Activated CD8-positive, alpha-beta memory T cell treated with anti-CD3 and anti-CD28 coated beads, Interleukin-2, amount 10 ng/mL, durations not matched to agents 7 days and 5 days (primary cell): ENCODE measurements at regions not wholly inside any gene's neighbourhood (a gene's known extent, or its start where the extent isn't known, plus 50 kb on each side); places are given as distances from the start of the nearest gene placed in this dataset.

ENCODE experiments used
- ATAC-seq: fragments of 150-1000 bp; cut with Tn5 transposase; one replicate; pipeline ENCODE4 v1.10.0; 2021; ENCODE audit warnings: moderate library complexity
- CTCF ChIA-PET: fragments of 350-600 bp; sonication (Branson Sonifier 250); formaldehyde crosslinking; loops from one replicate; lab custom pipeline; 2021; ENCODE audit warnings: antibody characterized with exemption; lab: Charles Lee
- DNase-seq: peaks from one replicate; pipeline ENCODE4 v3.0.0-alpha.2; 2020
- H3K27ac Mint-ChIP-seq: one replicate; pipeline ENCODE4 v1.8.0; 2021; ENCODE audit warnings: mild to moderate bottlenecking, mixed read lengths
- H3K27me3 Mint-ChIP-seq: one replicate; pipeline ENCODE4 v1.8.0; 2021; ENCODE audit warnings: mixed read lengths
- H3K36me3 Mint-ChIP-seq: one replicate; pipeline ENCODE4 v1.8.0; 2021; ENCODE audit warnings: mild to moderate bottlenecking, mixed read lengths
- H3K4me1 Mint-ChIP-seq: one replicate; pipeline ENCODE4 v1.8.0; 2021; ENCODE audit warnings: mixed read lengths
- H3K4me3 Mint-ChIP-seq: one replicate; pipeline ENCODE4 v1.8.0; 2021; ENCODE audit warnings: mild to moderate bottlenecking, moderate library complexity, mixed read lengths
- H3K9me3 Mint-ChIP-seq: one replicate; pipeline ENCODE4 v1.8.0; 2022; ENCODE audit warnings: low read depth, mixed read lengths

DNA sequence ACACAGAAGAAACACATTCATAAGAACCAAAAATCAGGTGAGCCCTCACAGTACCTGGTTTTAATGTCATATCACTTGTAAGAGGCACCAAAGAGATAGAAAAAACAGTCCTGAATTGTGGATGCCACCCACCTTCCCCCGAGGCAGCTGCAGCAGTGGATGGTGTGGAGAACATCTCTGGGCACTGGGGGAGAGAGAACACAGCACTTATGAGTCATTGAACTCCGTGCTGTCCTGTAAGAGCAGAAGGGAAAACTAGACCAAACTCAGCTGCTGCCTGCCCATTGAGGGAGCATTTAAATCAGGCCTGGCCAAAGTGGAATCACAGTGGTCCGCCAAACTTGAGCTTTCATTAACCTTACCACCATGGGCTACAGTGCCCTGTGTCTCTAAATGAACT is 296.2 kb downstream of the SPATA31D1 start:
- no peak for ATAC-seq
- no peak for DNase-seq
- no peaks in the 10 kb centered on the region for H3K36me3 Mint-ChIP-seq
- CTCF ChIA-PET = no interaction called here
- peaks cover 13% of the 10 kb centered on the region for H3K9me3 Mint-ChIP-seq
- H3K27me3 Mint-ChIP-seq = no peaks in the 10 kb centered on the region
- H3K27ac Mint-ChIP-seq = no peak overlapping the region
- H3K4me3 Mint-ChIP-seq = no peak overlapping the region
- H3K4me1 Mint-ChIP-seq = no peaks in the 10 kb centered on the region

DNA sequence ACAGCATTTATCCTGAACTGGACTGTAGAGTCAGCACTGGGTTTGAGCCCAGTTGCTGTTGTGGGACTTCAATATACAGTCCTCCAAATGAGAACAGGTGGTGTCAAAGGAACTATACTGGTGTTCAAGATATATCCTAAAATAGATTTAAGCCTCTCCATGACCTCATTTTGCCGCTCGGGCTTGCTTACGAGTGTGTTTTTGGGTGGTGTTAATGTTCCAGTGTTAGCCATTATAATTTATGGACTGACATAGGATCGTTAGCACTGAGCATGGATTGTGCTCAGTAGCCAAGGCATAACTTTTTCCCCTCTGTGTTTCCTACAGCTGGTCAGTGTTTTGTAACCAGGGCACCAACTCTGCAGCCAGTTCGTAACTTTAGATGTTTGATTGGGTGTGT is 306.6 kb downstream of the SPATA31D1 start:
- CTCF ChIA-PET = no interaction called here
- Mint-ChIP-seq H3K9me3 (peaks cover 6% of the 10 kb centered on the region), H3K4me1 (no peaks in the 10 kb centered on the region), H3K27ac (no peak overlapping the region), H3K36me3 (no peaks in the 10 kb centered on the region), H3K4me3 (no peak overlapping the region), H3K27me3 (no peaks in the 10 kb centered on the region)
- ATAC-seq (no peak), DNase-seq (no peak)

DNA sequence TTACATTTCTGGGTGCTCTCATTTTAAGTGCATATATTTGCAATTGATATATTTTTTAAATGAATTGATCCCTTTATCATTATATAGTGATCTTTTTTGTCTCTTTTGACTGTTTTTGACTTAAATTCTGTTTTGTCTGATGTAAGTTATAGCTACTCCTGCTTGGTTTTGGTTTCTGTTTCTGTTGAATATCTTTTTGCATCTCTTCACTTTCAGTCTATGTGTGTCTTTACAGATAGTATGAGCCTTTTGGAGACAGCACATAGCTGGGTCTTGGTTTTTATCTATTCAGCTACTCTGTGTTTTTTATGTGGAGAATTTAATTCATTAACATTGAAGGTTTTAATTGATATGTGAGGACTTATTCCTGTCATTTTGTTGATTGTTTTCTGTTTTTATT is 311.3 kb downstream of the SPATA31D1 start:
- DNase-seq (no peak), ATAC-seq (no peak)
- no peaks in the 10 kb centered on the region for H3K36me3 Mint-ChIP-seq
- CTCF ChIA-PET = no interaction called here
- H3K9me3 Mint-ChIP-seq = peaks cover 11% of the 10 kb centered on the region
- H3K4me3 Mint-ChIP-seq = no peak overlapping the region
- no peaks in the 10 kb centered on the region for H3K27me3 Mint-ChIP-seq
- no peaks in the 10 kb centered on the region for H3K4me1 Mint-ChIP-seq
- no peak overlapping the region for H3K27ac Mint-ChIP-seq

DNA sequence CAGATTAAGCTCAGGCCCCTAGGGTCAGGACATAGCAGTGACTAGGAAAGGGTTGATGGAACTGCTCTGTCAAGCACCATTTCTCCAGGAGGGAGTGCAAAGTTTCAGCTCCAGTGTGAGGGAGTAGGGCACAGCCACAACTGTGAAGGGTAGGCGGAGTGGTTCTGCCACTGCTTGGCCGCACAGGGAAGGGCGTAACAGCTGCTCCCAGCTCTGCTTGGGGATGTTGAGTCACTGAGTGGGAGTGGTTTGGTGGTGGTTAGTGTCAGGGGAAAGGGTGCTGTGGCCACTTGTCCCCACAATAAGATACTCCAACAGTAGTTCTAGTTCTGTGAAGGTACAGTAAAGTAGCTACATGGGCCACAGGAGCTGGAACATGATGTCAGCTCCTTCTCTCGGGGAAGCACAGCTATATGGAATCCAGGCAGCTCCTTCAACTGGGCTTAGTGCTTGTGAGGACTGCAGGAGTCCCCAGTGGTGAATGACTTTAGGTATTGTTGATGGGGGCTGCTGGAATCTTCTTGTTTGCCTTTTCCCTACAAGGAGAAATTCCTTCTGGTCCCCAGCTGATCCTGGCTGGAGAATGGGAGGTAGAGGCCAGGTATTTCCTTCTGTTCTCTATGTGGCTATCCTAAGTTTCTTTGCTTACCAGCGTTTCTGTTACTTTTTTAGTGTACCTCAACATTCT is 314.5 kb downstream of the SPATA31D1 start:
- H3K27me3 Mint-ChIP-seq = no peaks in the 10 kb centered on the region
- CTCF ChIA-PET = no interaction called here
- no peak for DNase-seq
- no peak overlapping the region for H3K4me3 Mint-ChIP-seq
- no peak overlapping the region for H3K27ac Mint-ChIP-seq
- no peak for ATAC-seq
- H3K4me1 Mint-ChIP-seq = no peaks in the 10 kb centered on the region
- no peaks in the 10 kb centered on the region for H3K36me3 Mint-ChIP-seq
- peaks cover 9% of the 10 kb centered on the region for H3K9me3 Mint-ChIP-seq

DNA sequence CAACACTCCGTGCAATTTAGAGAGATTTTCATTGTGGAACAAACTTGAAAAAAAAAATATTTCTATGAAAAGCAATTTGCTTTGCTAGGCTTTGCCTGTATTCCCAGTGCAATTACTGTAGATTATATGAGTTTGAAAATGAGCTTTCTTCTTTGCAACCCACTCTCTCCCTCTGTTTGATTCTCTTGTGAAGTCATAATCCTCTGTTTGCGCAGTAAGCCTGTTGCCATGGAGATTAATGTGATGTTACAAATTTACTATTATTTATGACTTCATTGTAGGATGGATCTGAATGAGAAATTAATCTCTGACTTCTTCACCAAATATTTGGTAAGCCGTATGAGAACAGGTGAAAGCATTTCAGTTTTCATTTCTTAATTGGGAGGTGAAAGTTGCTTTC is 320.3 kb downstream of the SPATA31D1 start:
- peaks cover 11% of the 10 kb centered on the region for H3K9me3 Mint-ChIP-seq
- CTCF ChIA-PET = no interaction called here
- no peaks in the 10 kb centered on the region for H3K36me3 Mint-ChIP-seq
- no peaks in the 10 kb centered on the region for H3K27me3 Mint-ChIP-seq
- ATAC-seq (no peak), DNase-seq (no peak)
- no peak overlapping the region for H3K4me3 Mint-ChIP-seq
- H3K27ac Mint-ChIP-seq = no peak overlapping the region
- H3K4me1 Mint-ChIP-seq = no peaks in the 10 kb centered on the region

DNA sequence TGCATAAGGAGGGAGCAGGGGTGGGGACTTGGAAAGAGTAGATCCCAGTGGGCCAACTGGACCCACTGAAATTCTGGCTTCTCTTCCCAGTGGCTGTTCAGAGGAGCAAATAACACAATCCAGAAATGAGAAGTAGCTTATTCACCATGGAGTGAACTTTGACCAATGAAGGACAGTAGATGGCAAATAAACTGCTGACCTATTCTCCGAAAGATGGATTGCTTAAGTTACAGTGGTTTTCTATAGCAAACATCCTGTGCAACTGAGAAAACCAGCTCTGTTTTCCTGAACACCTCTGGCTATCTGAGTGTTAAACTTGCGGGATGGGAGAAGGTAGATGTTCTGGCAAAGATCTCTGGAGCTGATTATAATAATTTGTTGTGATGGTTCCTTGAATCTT is 325.1 kb downstream of the SPATA31D1 start:
- DNase-seq (no peak), ATAC-seq (no peak)
- Mint-ChIP-seq H3K4me3 (no peak overlapping the region), H3K9me3 (peaks cover 11% of the 10 kb centered on the region), H3K27ac (no peak overlapping the region), H3K36me3 (no peaks in the 10 kb centered on the region), H3K27me3 (no peaks in the 10 kb centered on the region), H3K4me1 (no peaks in the 10 kb centered on the region)
- CTCF ChIA-PET = no interaction called here

DNA sequence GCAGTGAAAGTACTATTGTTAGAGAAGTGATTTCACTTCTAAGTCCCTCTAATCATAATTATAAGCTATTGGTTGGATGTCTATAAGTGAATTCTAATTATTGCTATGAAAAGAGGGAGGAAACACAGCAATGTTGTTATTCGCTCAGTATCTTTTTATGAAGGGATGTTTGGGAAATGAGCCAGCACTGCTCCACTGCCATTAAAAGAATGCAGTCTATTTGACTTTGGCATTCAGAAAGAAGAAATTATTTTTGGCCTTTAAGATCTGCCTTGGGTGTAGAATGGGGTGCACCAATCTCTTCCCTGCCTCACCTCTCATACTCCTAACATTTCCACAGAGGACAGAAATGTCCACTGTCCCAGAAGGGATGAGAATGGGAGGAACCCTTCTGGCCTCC is 332.0 kb downstream of the SPATA31D1 start:
- Mint-ChIP-seq H3K4me1 (no peaks in the 10 kb centered on the region), H3K4me3 (no peak overlapping the region), H3K9me3 (peaks cover 5% of the 10 kb centered on the region), H3K36me3 (no peaks in the 10 kb centered on the region), H3K27me3 (no peaks in the 10 kb centered on the region), H3K27ac (no peak overlapping the region)
- no peak for ATAC-seq
- CTCF ChIA-PET = no interaction called here
- no peak for DNase-seq

DNA sequence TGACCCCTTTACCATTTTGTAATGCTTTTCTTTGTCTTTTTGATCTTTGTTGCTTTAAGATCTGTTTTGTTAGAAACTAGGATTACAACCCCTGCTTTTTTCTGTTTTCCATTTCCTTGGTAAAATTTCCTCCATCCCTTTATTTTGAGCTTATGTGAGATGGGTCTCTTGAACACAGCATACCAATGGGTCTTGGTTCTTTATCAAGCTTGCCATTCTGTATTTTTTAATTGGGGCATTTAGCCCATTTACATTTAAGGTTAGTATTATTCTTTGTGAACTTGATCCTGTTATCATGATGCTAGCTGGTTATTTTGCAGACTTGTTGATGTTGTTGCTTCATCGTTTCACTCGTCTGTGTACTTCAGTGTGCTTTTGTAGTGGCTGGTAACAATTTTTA is 337.3 kb downstream of the SPATA31D1 start:
- no peak for ATAC-seq
- Mint-ChIP-seq H3K36me3 (no peaks in the 10 kb centered on the region), H3K27ac (no peak overlapping the region), H3K9me3 (peaks cover 9% of the 10 kb centered on the region), H3K27me3 (no peaks in the 10 kb centered on the region), H3K4me1 (no peaks in the 10 kb centered on the region), H3K4me3 (no peak overlapping the region)
- DNase-seq = no peak
- CTCF ChIA-PET = no interaction called here

DNA sequence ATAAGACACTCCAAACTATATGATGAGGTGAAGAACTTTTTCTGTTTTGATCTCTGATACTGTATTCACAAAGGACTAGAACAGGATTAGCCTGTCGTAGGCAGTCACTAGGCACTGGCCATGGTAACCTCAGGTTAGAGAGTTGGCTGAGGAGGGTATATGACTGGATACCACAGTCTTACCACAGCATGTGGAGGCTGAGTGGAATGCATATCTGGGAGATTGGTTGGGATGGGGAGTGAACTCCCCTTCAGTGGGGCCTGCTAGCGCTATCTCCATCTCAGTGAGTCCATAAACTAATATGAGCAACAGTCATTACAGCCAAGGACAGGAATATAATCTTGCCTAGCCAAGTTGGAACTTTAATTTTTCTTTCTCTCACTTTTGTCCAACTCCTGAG is 339.1 kb downstream of the SPATA31D1 start:
- no peaks in the 10 kb centered on the region for H3K36me3 Mint-ChIP-seq
- no peaks in the 10 kb centered on the region for H3K27me3 Mint-ChIP-seq
- CTCF ChIA-PET = no interaction called here
- H3K27ac Mint-ChIP-seq = no peak overlapping the region
- H3K4me1 Mint-ChIP-seq = no peaks in the 10 kb centered on the region
- no peak for ATAC-seq
- peaks cover 9% of the 10 kb centered on the region for H3K9me3 Mint-ChIP-seq
- no peak for DNase-seq
- H3K4me3 Mint-ChIP-seq = no peak overlapping the region

DNA sequence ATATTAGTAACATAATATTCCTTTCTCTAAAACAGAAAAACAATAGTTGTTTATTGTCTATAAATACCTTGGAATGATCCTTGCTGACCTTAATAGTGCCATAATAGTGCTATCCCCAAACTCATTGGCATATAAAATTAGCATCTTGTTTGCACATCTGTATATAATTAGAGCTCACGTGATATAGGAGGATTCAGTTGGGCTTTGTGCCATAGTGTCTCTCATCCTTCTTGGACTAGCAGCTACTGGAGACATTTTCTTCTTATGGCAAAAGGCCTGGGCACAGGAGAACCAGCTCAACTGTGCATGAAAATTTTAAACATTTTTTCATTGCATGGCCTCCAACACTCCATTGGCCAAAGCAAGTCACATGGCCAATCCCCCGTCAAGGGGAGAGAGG is 342.5 kb downstream of the SPATA31D1 start:
- ATAC-seq (no peak), DNase-seq (no peak)
- H3K36me3 Mint-ChIP-seq = no peaks in the 10 kb centered on the region
- no peaks in the 10 kb centered on the region for H3K27me3 Mint-ChIP-seq
- no peak overlapping the region for H3K27ac Mint-ChIP-seq
- CTCF ChIA-PET = no interaction called here
- H3K4me3 Mint-ChIP-seq = no peak overlapping the region
- H3K4me1 Mint-ChIP-seq = no peaks in the 10 kb centered on the region
- H3K9me3 Mint-ChIP-seq = peaks cover 2% of the 10 kb centered on the region

DNA sequence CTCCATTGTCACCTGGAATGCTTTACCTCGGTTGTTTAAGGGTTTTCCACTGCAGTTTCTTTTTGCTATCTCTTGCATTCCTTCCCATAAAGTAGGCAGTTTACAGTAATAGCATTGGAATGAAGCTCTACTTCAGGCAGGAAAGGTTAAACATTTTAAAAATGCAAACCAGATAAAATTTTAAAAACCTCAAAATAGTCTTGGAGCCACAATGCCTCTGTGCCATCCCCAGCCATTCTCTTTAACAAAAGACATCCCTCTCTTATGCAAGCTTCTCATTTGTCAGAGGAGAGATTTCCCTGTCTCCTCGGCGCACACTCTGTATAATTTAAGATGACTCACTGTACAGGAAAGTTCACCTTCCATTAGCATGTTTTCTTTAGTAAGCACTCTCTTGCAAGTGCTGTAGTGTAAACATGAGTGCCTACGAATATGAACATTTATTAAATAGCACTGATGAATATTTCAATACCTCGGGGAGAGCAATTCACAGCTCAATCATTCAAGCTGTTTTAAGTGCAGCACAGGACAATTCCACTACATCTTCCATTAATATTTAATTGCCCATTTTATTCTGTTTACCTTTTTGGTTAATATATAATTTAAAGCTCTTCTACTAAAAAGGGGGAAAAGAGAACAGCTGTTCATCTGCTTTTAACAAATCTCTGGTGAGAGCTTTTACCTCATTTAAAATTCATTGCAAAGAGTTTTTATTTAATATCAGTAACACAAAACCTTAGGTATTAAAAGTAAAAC is 343.6 kb downstream of the SPATA31D1 start:
- Mint-ChIP-seq H3K4me3 (no peak overlapping the region), H3K9me3 (peaks cover 3% of the 10 kb centered on the region), H3K27ac (no peak overlapping the region), H3K27me3 (no peaks in the 10 kb centered on the region), H3K36me3 (no peaks in the 10 kb centered on the region), H3K4me1 (no peaks in the 10 kb centered on the region)
- DNase-seq (no peak), ATAC-seq (no peak)
- CTCF ChIA-PET = no interaction called here

DNA sequence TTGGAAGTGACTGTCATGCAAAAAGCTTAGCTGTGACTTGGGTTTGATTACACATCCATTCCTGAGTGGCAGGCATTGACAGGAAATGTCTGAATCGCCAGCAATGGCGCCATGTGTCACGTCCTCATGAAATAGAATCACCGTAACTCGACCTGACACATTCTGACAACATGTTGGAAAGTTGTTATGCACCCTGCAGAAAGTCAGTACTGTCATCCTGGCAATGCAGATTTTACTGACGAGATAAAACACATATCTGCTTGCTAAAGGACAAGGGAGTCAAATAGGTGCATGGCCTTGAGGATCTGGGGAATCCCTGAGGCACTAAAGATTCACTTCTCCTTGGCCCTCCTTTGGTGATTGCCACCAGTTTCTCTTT is 344.2 kb downstream of the SPATA31D1 start:
- CTCF ChIA-PET = no interaction called here
- DNase-seq (no peak), ATAC-seq (no peak)
- no peak overlapping the region for H3K4me3 Mint-ChIP-seq
- H3K27me3 Mint-ChIP-seq = no peaks in the 10 kb centered on the region
- H3K4me1 Mint-ChIP-seq = no peaks in the 10 kb centered on the region
- H3K9me3 Mint-ChIP-seq = peaks cover 3% of the 10 kb centered on the region
- no peaks in the 10 kb centered on the region for H3K36me3 Mint-ChIP-seq
- H3K27ac Mint-ChIP-seq = no peak overlapping the region

DNA sequence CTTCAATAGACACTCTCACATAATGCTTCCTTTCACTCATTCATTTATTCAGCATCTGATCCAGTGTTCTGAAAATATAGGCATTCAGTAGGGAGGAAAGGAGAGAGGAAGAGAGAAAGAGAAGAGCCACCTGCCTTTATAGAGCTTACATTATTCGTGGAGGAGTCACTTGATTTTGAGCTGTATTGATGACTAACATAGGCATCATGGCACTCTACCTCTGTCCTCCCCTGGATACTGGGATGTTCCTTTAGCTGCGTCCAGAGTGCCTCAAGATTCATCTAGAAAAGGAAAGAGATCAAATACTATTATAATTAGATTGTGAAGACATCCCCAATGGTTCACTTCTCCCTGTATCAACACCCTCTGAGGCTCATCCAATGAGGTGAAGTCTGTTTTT is 345.1 kb downstream of the SPATA31D1 start:
- Mint-ChIP-seq H3K27ac (no peak overlapping the region), H3K9me3 (peaks cover 3% of the 10 kb centered on the region), H3K27me3 (no peaks in the 10 kb centered on the region), H3K4me3 (no peak overlapping the region), H3K36me3 (no peaks in the 10 kb centered on the region), H3K4me1 (no peaks in the 10 kb centered on the region)
- DNase-seq = no peak
- ATAC-seq = no peak
- CTCF ChIA-PET = no interaction called here

DNA sequence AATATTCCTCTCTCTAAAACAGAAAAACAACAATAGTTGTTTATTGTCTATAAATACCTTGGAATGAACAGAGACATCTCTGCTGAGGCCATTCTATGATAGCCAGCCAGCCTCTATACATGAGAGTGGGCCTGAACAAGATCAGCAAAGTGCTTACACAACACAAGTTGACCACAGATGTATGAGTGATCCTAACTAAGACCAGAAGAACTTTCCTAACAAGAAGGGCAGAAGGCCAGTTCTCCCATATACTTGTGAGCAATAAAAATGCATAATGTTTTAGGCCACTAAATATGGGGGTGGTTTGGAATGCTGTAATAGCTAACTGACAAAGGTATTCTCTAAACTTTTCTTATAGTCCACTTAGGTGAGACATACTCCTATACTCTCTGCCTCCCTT is 345.7 kb downstream of the SPATA31D1 start:
- CTCF ChIA-PET = no interaction called here
- Mint-ChIP-seq H3K4me1 (no peaks in the 10 kb centered on the region), H3K27me3 (no peaks in the 10 kb centered on the region), H3K4me3 (no peak overlapping the region), H3K9me3 (peaks cover 3% of the 10 kb centered on the region), H3K27ac (no peak overlapping the region), H3K36me3 (no peaks in the 10 kb centered on the region)
- no peak for DNase-seq
- ATAC-seq = no peak
